Panc1 (cell line): ENCODE measurements at regions not wholly inside any gene's neighbourhood (a gene's known extent, or its start where the extent isn't known, plus 50 kb on each side); places are given as distances from the start of the nearest gene placed in this dataset.

Source experiments
- POLR2AphosphoS5 ChIP-seq: IDR thresholded peaks from 2 replicates; pipeline ENCODE4 v1.6.1; 2012; ENCODE audit warnings: mild to moderate bottlenecking, low read depth, low read length, moderate library complexity
- TCF7L2 ChIP-seq: IDR thresholded peaks from 2 replicates; pipeline ENCODE4 v1.6.1; 2011; ENCODE audit warnings: mild to moderate bottlenecking, low read depth, low read length, inconsistent platforms
- TF ChIP-seq, protein P1 (sequence below): fragments of 450-650 bp; IDR thresholded peaks from 2 replicates; pipeline ENCODE4 v1.5.1; 2017; ENCODE audit warnings: mild to moderate bottlenecking
- TF ChIP-seq, protein P2 (sequence below), 2 experiments: IDR thresholded peaks; 2 replicates each; pipeline ENCODE4 v1.6.1; 2011 to 2012; ENCODE audit warnings: low read depth in 2 of 2, control low read depth in 1 of 2, low read length in 1 of 2, mild to moderate bottlenecking in 1 of 2, moderate library complexity in 1 of 2; ENCODE audit not compliant: insufficient read depth in 1 of 2

DNA sequence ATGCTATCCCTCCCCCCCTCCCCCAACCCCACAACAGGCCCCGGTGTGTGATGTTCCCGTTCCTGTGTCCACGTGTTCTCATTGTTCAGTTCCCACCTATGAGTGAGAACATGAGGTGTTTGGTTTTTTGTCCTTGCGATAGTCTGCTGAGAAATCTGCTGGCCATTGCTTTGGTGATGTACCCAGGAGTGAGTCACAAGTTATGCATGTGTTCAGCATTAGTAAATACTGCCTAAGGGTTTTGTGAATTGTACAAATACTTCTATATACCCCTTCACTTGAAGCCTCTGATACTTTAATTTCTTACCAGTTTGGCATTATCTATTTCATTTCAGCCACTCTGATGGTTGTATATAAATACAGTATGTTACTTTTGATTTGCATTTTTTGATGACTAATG lies 711.3 kb upstream of the GJE1 start:
- TF ChIP-seq POLR2AphosphoS5 (no peak), TCF7L2 (no peak)
- TF ChIP-seq, protein P1, sequence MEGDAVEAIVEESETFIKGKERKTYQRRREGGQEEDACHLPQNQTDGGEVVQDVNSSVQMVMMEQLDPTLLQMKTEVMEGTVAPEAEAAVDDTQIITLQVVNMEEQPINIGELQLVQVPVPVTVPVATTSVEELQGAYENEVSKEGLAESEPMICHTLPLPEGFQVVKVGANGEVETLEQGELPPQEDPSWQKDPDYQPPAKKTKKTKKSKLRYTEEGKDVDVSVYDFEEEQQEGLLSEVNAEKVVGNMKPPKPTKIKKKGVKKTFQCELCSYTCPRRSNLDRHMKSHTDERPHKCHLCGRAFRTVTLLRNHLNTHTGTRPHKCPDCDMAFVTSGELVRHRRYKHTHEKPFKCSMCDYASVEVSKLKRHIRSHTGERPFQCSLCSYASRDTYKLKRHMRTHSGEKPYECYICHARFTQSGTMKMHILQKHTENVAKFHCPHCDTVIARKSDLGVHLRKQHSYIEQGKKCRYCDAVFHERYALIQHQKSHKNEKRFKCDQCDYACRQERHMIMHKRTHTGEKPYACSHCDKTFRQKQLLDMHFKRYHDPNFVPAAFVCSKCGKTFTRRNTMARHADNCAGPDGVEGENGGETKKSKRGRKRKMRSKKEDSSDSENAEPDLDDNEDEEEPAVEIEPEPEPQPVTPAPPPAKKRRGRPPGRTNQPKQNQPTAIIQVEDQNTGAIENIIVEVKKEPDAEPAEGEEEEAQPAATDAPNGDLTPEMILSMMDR: no peak
- TF ChIP-seq, protein P2, sequence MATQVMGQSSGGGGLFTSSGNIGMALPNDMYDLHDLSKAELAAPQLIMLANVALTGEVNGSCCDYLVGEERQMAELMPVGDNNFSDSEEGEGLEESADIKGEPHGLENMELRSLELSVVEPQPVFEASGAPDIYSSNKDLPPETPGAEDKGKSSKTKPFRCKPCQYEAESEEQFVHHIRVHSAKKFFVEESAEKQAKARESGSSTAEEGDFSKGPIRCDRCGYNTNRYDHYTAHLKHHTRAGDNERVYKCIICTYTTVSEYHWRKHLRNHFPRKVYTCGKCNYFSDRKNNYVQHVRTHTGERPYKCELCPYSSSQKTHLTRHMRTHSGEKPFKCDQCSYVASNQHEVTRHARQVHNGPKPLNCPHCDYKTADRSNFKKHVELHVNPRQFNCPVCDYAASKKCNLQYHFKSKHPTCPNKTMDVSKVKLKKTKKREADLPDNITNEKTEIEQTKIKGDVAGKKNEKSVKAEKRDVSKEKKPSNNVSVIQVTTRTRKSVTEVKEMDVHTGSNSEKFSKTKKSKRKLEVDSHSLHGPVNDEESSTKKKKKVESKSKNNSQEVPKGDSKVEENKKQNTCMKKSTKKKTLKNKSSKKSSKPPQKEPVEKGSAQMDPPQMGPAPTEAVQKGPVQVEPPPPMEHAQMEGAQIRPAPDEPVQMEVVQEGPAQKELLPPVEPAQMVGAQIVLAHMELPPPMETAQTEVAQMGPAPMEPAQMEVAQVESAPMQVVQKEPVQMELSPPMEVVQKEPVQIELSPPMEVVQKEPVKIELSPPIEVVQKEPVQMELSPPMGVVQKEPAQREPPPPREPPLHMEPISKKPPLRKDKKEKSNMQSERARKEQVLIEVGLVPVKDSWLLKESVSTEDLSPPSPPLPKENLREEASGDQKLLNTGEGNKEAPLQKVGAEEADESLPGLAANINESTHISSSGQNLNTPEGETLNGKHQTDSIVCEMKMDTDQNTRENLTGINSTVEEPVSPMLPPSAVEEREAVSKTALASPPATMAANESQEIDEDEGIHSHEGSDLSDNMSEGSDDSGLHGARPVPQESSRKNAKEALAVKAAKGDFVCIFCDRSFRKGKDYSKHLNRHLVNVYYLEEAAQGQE (IDR thresholded peaks at IDR 0.05; ENCODE audit: insufficient read depth in 1 of 2, low read depth in 2 of 2, low read length in 1 of 2): no peak
